Endothelial cell of umbilical vein (primary cell): ENCODE measurements at regions not wholly inside any gene's neighbourhood (a gene's known extent, or its start where the extent isn't known, plus 50 kb on each side); places are given as distances from the start of the nearest gene placed in this dataset.

Experiments used
- BruUV-seq: library from RNA; stranded (reverse); fragments of 400-500 nt; replicated peaks from 2 replicates; lab custom pipeline; 2021; lab: Mats Ljungman, UMichigan
- CTCF ChIA-PET: fragments of 300-600, 350-600 bp; sonication (Branson Sonifier 250); formaldehyde crosslinking; loops from one replicate; lab custom pipeline; 2021; ENCODE audit warnings: antibody characterized with exemption, inconsistent platforms; lab: Charles Lee
- POLR2A ChIA-PET: fragments of 300-600, 350-600 bp; sonication (Branson Sonifier 250); formaldehyde crosslinking; loops from one replicate; lab custom pipeline; 2021; ENCODE audit warnings: antibody characterized with exemption, inconsistent platforms; lab: Charles Lee
- DNase-seq: peaks from one replicate; pipeline ENCODE4 v3.0.0-alpha.2; 2011; ENCODE audit warnings: low read depth, low spot score
- FAIRE-seq: peaks from 2 replicates; lab custom pipeline; 2011; peaks lifted over from hg19 to GRCh38; lab: Jason Lieb, UNC
- H2AFZ ChIP-seq: 2 replicates; pipeline ENCODE4 v1.6.0; 2012; ENCODE audit warnings: low read depth, low read length, control low read depth, inconsistent platforms
- H3K27ac ChIP-seq: 2 replicates; pipeline ENCODE4 v1.5.1; 2011; ENCODE audit warnings: low read depth, mild to moderate bottlenecking, control low read depth, low read length, moderate library complexity; ENCODE audit not compliant: insufficient read depth
- H3K27me3 ChIP-seq, 2 experiments: 2 replicates each; pipeline versions ENCODE4 v1.6.0 to v1.6.1; 2011; ENCODE audit warnings: low read length in 2 of 2, mixed read lengths in 1 of 2; ENCODE audit not compliant: control insufficient read depth in 2 of 2, insufficient read depth in 2 of 2
- H3K36me3 ChIP-seq, 2 experiments: 2 replicates in 1 of 2; 3 replicates in 1 of 2; pipeline ENCODE4 v1.5.1; 2011; ENCODE audit warnings: low read length in 2 of 2, mild to moderate bottlenecking in 1 of 2, moderate library complexity in 1 of 2; ENCODE audit not compliant: control insufficient read depth in 2 of 2, insufficient read depth in 2 of 2; ENCODE audit errors: extremely low read depth in 1 of 2
- H3K4me1 ChIP-seq: 3 replicates; pipeline ENCODE4 v1.5.1; 2011; ENCODE audit warnings: mild to moderate bottlenecking, low read length; ENCODE audit not compliant: control insufficient read depth, insufficient read depth; ENCODE audit errors: extremely low read depth
- H3K4me2 ChIP-seq: 2 replicates; pipeline ENCODE4 v1.6.1; 2011; ENCODE audit warnings: low read length, control low read depth, mixed read lengths; ENCODE audit not compliant: insufficient read depth
- H3K4me3 ChIP-seq, 3 experiments: fragments of 200-600 bp in 1 of 3; sonication (generic), shearing (Covaris generic) in 1 of 3; replicated peaks in 1 of 3; 2 replicates each; pipeline ENCODE4 v1.5.1; 2011 to 2016; ENCODE audit warnings: control low read depth in 3 of 3, low read length in 3 of 3, mild to moderate bottlenecking in 2 of 3, inconsistent platforms in 1 of 3, low read depth in 1 of 3, moderate library complexity in 1 of 3; ENCODE audit not compliant: insufficient read depth in 1 of 3
- H3K79me2 ChIP-seq: 2 replicates; pipeline ENCODE4 v1.6.0; 2012; ENCODE audit warnings: low read length, inconsistent platforms; ENCODE audit not compliant: control insufficient read depth, insufficient read depth
- H3K9ac ChIP-seq: replicated peaks from 2 replicates; pipeline ENCODE3; 2011; ENCODE audit warnings: low read length, control low read depth; ENCODE audit not compliant: insufficient read depth; ENCODE audit errors: extremely low read depth
- H3K9me1 ChIP-seq: replicated peaks from 3 replicates; pipeline ENCODE4 v1.6.0; 2011; ENCODE audit warnings: mild to moderate bottlenecking, low read length; ENCODE audit not compliant: control insufficient read depth, insufficient read depth; ENCODE audit errors: extremely low read depth
- H3K9me3 ChIP-seq: replicated peaks from 2 replicates; pipeline ENCODE4 v1.5.1; 2012; ENCODE audit warnings: low read length, inconsistent platforms; ENCODE audit not compliant: control insufficient read depth, insufficient read depth
- H4K20me1 ChIP-seq: replicated peaks from 2 replicates; pipeline ENCODE3; 2011; ENCODE audit warnings: mild to moderate bottlenecking, low read length; ENCODE audit not compliant: control insufficient read depth, insufficient read depth; ENCODE audit errors: extremely low read depth
- CTCF ChIP-seq, 2 donors: IDR thresholded peaks; 1 replicate in 1 of 2; 2 replicates in 1 of 2; pipeline ENCODE4 v1.5.1; 2011; ENCODE audit warnings: low read length in 2 of 2, mild to moderate bottlenecking in 2 of 2, moderate library complexity in 2 of 2, control low read depth in 1 of 2, inconsistent platforms in 1 of 2, low read depth in 1 of 2; ENCODE audit not compliant: insufficient read depth in 1 of 2; ENCODE audit errors: extremely low read depth in 1 of 2
- EZH2 ChIP-seq: IDR thresholded peaks from 2 replicates; pipeline ENCODE4 v1.6.1; 2012; ENCODE audit warnings: borderline replicate concordance, low read depth, mild to moderate bottlenecking, moderate library complexity, low read length, inconsistent platforms; ENCODE audit not compliant: severe bottlenecking
- FOS ChIP-seq: IDR thresholded peaks from 2 replicates; pipeline ENCODE4 v1.6.1; 2011; ENCODE audit warnings: mild to moderate bottlenecking, low read length, moderate library complexity, borderline replicate concordance; ENCODE audit not compliant: insufficient read depth
- GATA2 ChIP-seq: IDR thresholded peaks from 2 replicates; pipeline ENCODE4 v1.7.0; 2011; ENCODE audit warnings: low read depth, mild to moderate bottlenecking, moderate library complexity, mixed read lengths, low read length; ENCODE audit not compliant: insufficient read length, insufficient read depth
- JUN ChIP-seq: IDR thresholded peaks from 2 replicates; pipeline ENCODE4 v1.6.1; 2011; ENCODE audit warnings: borderline replicate concordance, low read depth; ENCODE audit not compliant: insufficient read length, insufficient read depth
- POLR2A ChIP-seq: IDR thresholded peaks from 2 replicates; pipeline ENCODE4 v1.6.1; 2012; ENCODE audit warnings: low read depth, mild to moderate bottlenecking, control low read depth, low read length
- dilution Hi-C: fragments of 300-500 bp; cut with MboI; formaldehyde crosslinking; loops from one replicate; pipeline ENCODE4 v1.15.0; 2019; ENCODE audit warnings: low sequenced_read_pairs; ENCODE audit not compliant: extremely low pct_ligation_motif_present
- intact Hi-C: fragments of 100-400 bp; cut with micrococcal nuclease; formaldehyde crosslinking; loops from one replicate; pipeline ENCODE4 v1.10.0; 2022

- DNase-seq (peak; percentile 26), FAIRE-seq (peak; percentile 72)
- H3K9ac ChIP-seq, result no peak overlapping the region
- H3K27ac ChIP-seq, result no peak overlapping the region
- H3K9me3 ChIP-seq, result no peaks in the 10 kb centered on the region
- no peaks in the 10 kb centered on the region for H3K36me3 ChIP-seq
- intact Hi-C loops, result no loop called here
- H4K20me1 ChIP-seq, result no peaks in the 10 kb centered on the region
- H3K4me3 ChIP-seq, result no peak overlapping the region
- H2AFZ ChIP-seq, result no peak overlapping the region
- peak; percentile 28 to 41 for TF ChIP-seq CTCF (IDR thresholded peaks at IDR 0.05; ENCODE audit: extremely low read depth in 1 of 2, insufficient read depth in 1 of 2, low read depth in 1 of 2, low read length in 2 of 2)
- no peak for TF ChIP-seq FOS
- no peak for TF ChIP-seq EZH2
- CTCF ChIA-PET, result interaction anchor here (0.8 kb wide), 1 partner anchor 8 kb away, joined by 3 read pairs; no protein-coding TSS in a partner anchor
- POLR2A ChIA-PET, result no interaction called here
- no peaks in the 10 kb centered on the region for H3K79me2 ChIP-seq
- H3K4me2 ChIP-seq, result no peak overlapping the region
- no TSS peak for BruUV-seq
- dilution Hi-C loops, result no loop called here
- H3K4me1 ChIP-seq, result no peaks in the 10 kb centered on the region
- no peaks in the 10 kb centered on the region for H3K27me3 ChIP-seq
- H3K9me1 ChIP-seq, result no peaks in the 10 kb centered on the region
Measured at GRCh38 chr3:86563400-86563970, 427.5 kb downstream of the VGLL3 start.

GRCh38 chr3:86562090-86562489, 428.9 kb downstream of the VGLL3 start:
- DNase-seq, result no peak
- no peak overlapping the region for H3K4me2 ChIP-seq
- no peak overlapping the region for H3K4me3 ChIP-seq
- no peaks in the 10 kb centered on the region for H3K9me1 ChIP-seq
- H3K9me3 ChIP-seq, result no peaks in the 10 kb centered on the region
- FAIRE-seq, result no peak
- no peaks in the 10 kb centered on the region for H3K79me2 ChIP-seq
- H3K27ac ChIP-seq, result no peak overlapping the region
- no peaks in the 10 kb centered on the region for H4K20me1 ChIP-seq
- no peaks in the 10 kb centered on the region for H3K27me3 ChIP-seq
- H2AFZ ChIP-seq, result no peak overlapping the region
- ChIA-PET CTCF (no interaction called here), POLR2A (no interaction called here)
- intact Hi-C loops, result no loop called here
- no peak overlapping the region for H3K9ac ChIP-seq
- no peaks in the 10 kb centered on the region for H3K36me3 ChIP-seq
- dilution Hi-C loops, result no loop called here
- no peaks in the 10 kb centered on the region for H3K4me1 ChIP-seq
- BruUV-seq, result no TSS peak
- no peak for TF ChIP-seq GATA2
- no peak for TF ChIP-seq EZH2
- TF ChIP-seq JUN, result no peak
- TF ChIP-seq POLR2A, result no peak
- no peak for TF ChIP-seq CTCF (IDR thresholded peaks at IDR 0.05; ENCODE audit: extremely low read depth in 1 of 2, insufficient read depth in 1 of 2, low read depth in 1 of 2, low read length in 2 of 2)
